Gastrocnemius medialis (tissue), 4 donors: ENCODE measurements at regions not wholly inside any gene's neighbourhood (a gene's known extent, or its start where the extent isn't known, plus 50 kb on each side); places are given as distances from the start of the nearest gene placed in this dataset.

Experiments
- CTCF ChIP-seq, 5 experiments: fragments of 450-650 bp in 3 of 5; fragments of 200-600 bp in 2 of 5; sonication (generic) in 2 of 5; IDR thresholded peaks in 4 of 5; conservative IDR thresholded peaks in 1 of 5; 1 replicate in 4 of 5; 2 replicates in 1 of 5; pipeline ENCODE4 v1.5.1; 2016 to 2019; ENCODE audit warnings: antibody characterized with exemption in 5 of 5, mild to moderate bottlenecking in 3 of 5, moderate library complexity in 3 of 5
- POLR2A ChIP-seq, 2 donors: fragments of 450-650 bp; IDR thresholded peaks; one replicate each; pipeline ENCODE4 v1.6.1; 2017; ENCODE audit warnings: antibody characterized with exemption in 2 of 2, mild to moderate bottlenecking in 2 of 2, moderate library complexity in 2 of 2

GRCh38 chr1:239189998-239190512 lies 196.3 kb upstream of the CHRM3 start:
- TF ChIP-seq CTCF (IDR thresholded peaks at IDR 0.05 in 4 of 5, conservative IDR thresholded peaks at IDR 0.05 in 1 of 5) (no peak), POLR2A (IDR thresholded peaks at IDR 0.05) (no peak)
